IMR-90 (cell line): ENCODE measurements at regions not wholly inside any gene's neighbourhood (a gene's known extent, or its start where the extent isn't known, plus 50 kb on each side); places are given as distances from the start of the nearest gene placed in this dataset.

Source experiments
- ATAC-seq: fragments of 200-7000 bp; cut with Tn5 transposase; 2 replicates; pipeline ENCODE4 v1.9.1; 2020; ENCODE audit warnings: low read depth, mild to moderate bottlenecking, moderate library complexity
- BruUV-seq: library from RNA; stranded (reverse); fragments of 400-500 nt; replicated peaks from 2 replicates; lab custom pipeline; 2021; lab: Mats Ljungman, UMichigan
- CTCF ChIA-PET: fragments of 300-600 bp; formaldehyde crosslinking; extraction: SDS; loops from one replicate; lab custom pipeline; 2021; ENCODE audit warnings: antibody characterized with exemption; lab: Yijun Ruan, JAX
- POLR2A ChIA-PET: fragments of 300-600 bp; sonication (Branson Sonifier 250); formaldehyde crosslinking; loops from one replicate; lab custom pipeline; 2022; ENCODE audit warnings: antibody characterized with exemption; ENCODE audit not compliant: unreplicated experiment; lab: Charles Lee
- DNase-seq: peaks from one replicate; pipeline ENCODE4 v3.0.0; 2013
- H2AFZ ChIP-seq: replicated peaks from 2 replicates; pipeline ENCODE3; 2013; ENCODE audit warnings: low read length, mild to moderate bottlenecking; ENCODE audit not compliant: poor library complexity
- H2AK5ac ChIP-seq: 2 replicates; pipeline ENCODE4 v1.6.1; 2013; ENCODE audit warnings: low read depth, low read length, inconsistent platforms
- H2AK9ac ChIP-seq: replicated peaks from 2 replicates; pipeline ENCODE3; 2013; ENCODE audit warnings: mild to moderate bottlenecking, low read depth, low read length, moderate library complexity; ENCODE audit not compliant: poor library complexity
- H2BK120ac ChIP-seq: 2 replicates; pipeline ENCODE4 v1.6.1; 2013; ENCODE audit warnings: low read depth, low read length, inconsistent platforms
- H2BK15ac ChIP-seq: 3 replicates; pipeline ENCODE4 v1.6.1; 2013; ENCODE audit warnings: low read depth, low read length, inconsistent platforms
- H2BK20ac ChIP-seq: 2 replicates; pipeline ENCODE4 v1.6.1; 2013; ENCODE audit warnings: low read depth, mild to moderate bottlenecking, inconsistent platforms, low read length, moderate library complexity
- H2BK5ac ChIP-seq: 2 replicates; pipeline ENCODE4 v1.6.1; 2013; ENCODE audit warnings: mild to moderate bottlenecking, low read depth, low read length, inconsistent platforms; ENCODE audit not compliant: poor library complexity, severe bottlenecking
- H3K14ac ChIP-seq: replicated peaks from 2 replicates; pipeline ENCODE4 v1.6.1; 2013; ENCODE audit warnings: low read depth, low read length, inconsistent platforms
- H3K18ac ChIP-seq: 2 replicates; pipeline ENCODE4 v1.6.1; 2013; ENCODE audit warnings: low read depth, low read length, control low read depth
- H3K23ac ChIP-seq: 2 replicates; pipeline ENCODE4 v1.6.1; 2013; ENCODE audit warnings: low read depth, low read length, inconsistent platforms
- H3K27ac ChIP-seq: 2 replicates; pipeline ENCODE4 v1.5.1; 2013; ENCODE audit warnings: mild to moderate bottlenecking, control low read depth, low read length; ENCODE audit not compliant: insufficient read depth
- H3K27me3 ChIP-seq: 2 replicates; pipeline ENCODE4 v1.6.1; 2013; ENCODE audit warnings: low read length; ENCODE audit not compliant: control insufficient read depth, insufficient read depth
- H3K36me3 ChIP-seq: 2 replicates; pipeline ENCODE4 v1.6.1; 2013; ENCODE audit warnings: low read length, mixed read lengths; ENCODE audit not compliant: control insufficient read depth, insufficient read depth
- H3K4ac ChIP-seq: 2 replicates; pipeline ENCODE4 v1.6.1; 2013; ENCODE audit warnings: low read depth, low read length, inconsistent platforms
- H3K4me1 ChIP-seq: 2 replicates; pipeline ENCODE4 v1.6.1; 2013; ENCODE audit warnings: low read length, mixed read lengths; ENCODE audit not compliant: control insufficient read depth, insufficient read depth
- H3K4me2 ChIP-seq: 2 replicates; pipeline ENCODE4 v1.6.1; 2013; ENCODE audit warnings: low read depth, mild to moderate bottlenecking, control low read depth, low read length, moderate library complexity
- H3K4me3 ChIP-seq: 2 replicates; pipeline ENCODE4 v1.5.1; 2013; ENCODE audit warnings: low read depth, mild to moderate bottlenecking, control low read depth, low read length, moderate library complexity; ENCODE audit not compliant: insufficient read depth
- H3K56ac ChIP-seq: 2 replicates; pipeline ENCODE4 v1.6.1; 2013; ENCODE audit warnings: low read length, inconsistent platforms; ENCODE audit not compliant: insufficient read depth; ENCODE audit errors: extremely low read depth
- H3K79me1 ChIP-seq, 2 experiments: 2 replicates each; pipeline ENCODE4 v1.6.1; 2013; ENCODE audit warnings: low read length in 2 of 2, inconsistent platforms in 1 of 2, low read depth in 1 of 2
- H3K9ac ChIP-seq: 2 replicates; pipeline ENCODE4 v1.6.1; 2013; ENCODE audit warnings: low read depth, low read length, control low read depth
- H3K9me1 ChIP-seq: 2 replicates; pipeline ENCODE4 v1.6.1; 2013; ENCODE audit warnings: low read length, inconsistent platforms; ENCODE audit not compliant: insufficient read depth
- H3K9me3 ChIP-seq: 2 replicates; pipeline ENCODE4 v1.6.1; 2013; ENCODE audit warnings: low read length; ENCODE audit not compliant: control insufficient read depth, insufficient read depth
- H4K20me1 ChIP-seq: 2 replicates; pipeline ENCODE4 v1.6.1; 2013; ENCODE audit warnings: low read length, inconsistent platforms; ENCODE audit not compliant: insufficient read depth
- H4K5ac ChIP-seq: 2 replicates; pipeline ENCODE4 v1.6.1; 2013; ENCODE audit warnings: mild to moderate bottlenecking, low read depth, low read length, control low read depth
- H4K8ac ChIP-seq, 2 experiments: 2 replicates each; pipeline ENCODE4 v1.6.1; 2013; ENCODE audit warnings: low read depth in 2 of 2, low read length in 2 of 2, control low read depth in 1 of 2, inconsistent platforms in 1 of 2
- H4K91ac ChIP-seq: 2 replicates; pipeline ENCODE4 v1.6.1; 2013; ENCODE audit warnings: low read depth, low read length, inconsistent platforms; ENCODE audit not compliant: insufficient read depth
- BHLHE40 ChIP-seq: fragments of 150-350 bp; IDR thresholded peaks from 2 replicates; pipeline ENCODE4 v1.6.1; 2016; ENCODE audit warnings: mild to moderate bottlenecking, low read depth, low read length
- CHD1 ChIP-seq: IDR thresholded peaks from 2 replicates; pipeline ENCODE4 v1.6.1; 2012; ENCODE audit warnings: low read depth, low read length, improper control_type of control experiment
- CTCF ChIP-seq: conservative IDR thresholded peaks from 2 replicates; pipeline ENCODE4 v1.5.1; 2012; ENCODE audit warnings: mild to moderate bottlenecking, low read depth, low read length, improper control_type of control experiment
- FOS ChIP-seq: fragments of 150-350 bp; IDR thresholded peaks from 2 replicates; pipeline ENCODE4 v1.6.1; 2016; ENCODE audit warnings: low read depth, low read length
- MAFK ChIP-seq: IDR thresholded peaks from 2 replicates; pipeline ENCODE4 v1.6.1; 2012; ENCODE audit warnings: low read depth, low read length, improper control_type of control experiment
- WGBS, 2 experiments: methylation state at CpG; one replicate each; pipeline versions ENCODE4 v1.1.5 to v1.1.7; 2013; ENCODE audit warnings: missing lambda C conversion rate in 2 of 2; ENCODE audit not compliant: insufficient read length in 1 of 2; ENCODE audit errors: extremely low coverage in 2 of 2; 5-methylcytosine and 5-hydroxymethylcytosine counted together
- dilution Hi-C: fragments of 300-500 bp; cut with HindIII; formaldehyde crosslinking; loops from one replicate; pipeline ENCODE4 v1.14.3; 2018; ENCODE audit warnings: low sequenced_read_pairs; ENCODE audit not compliant: unreplicated experiment
- in situ Hi-C: fragments of 300-500 bp; cut with MboI; formaldehyde crosslinking; loops from 3 replicates; pipeline ENCODE4 v1.14.3; 2019; ENCODE audit warnings: low sequenced_read_pairs, inconsistent platforms, mixed read lengths
- intact Hi-C: fragments of 100-400 bp; cut with micrococcal nuclease; formaldehyde crosslinking; loops from 2 replicates; pipeline ENCODE4 v1.10.0; 2022

- Histone ChIP-seq H3K36me3 (no peaks in the 10 kb centered on the region), H2BK5ac (no peak overlapping the region), H3K23ac (no peak overlapping the region), H3K4me2 (no peak overlapping the region), H2BK20ac (no peak overlapping the region), H4K20me1 (no peaks in the 10 kb centered on the region), H4K8ac (no peak overlapping the region), H2AK5ac (no peak overlapping the region), H3K9ac (no peak overlapping the region), H3K9me1 (no peaks in the 10 kb centered on the region), H3K14ac (no peak overlapping the region), H3K27ac (no peak overlapping the region), H2BK120ac (no peak overlapping the region), H3K56ac (no peak overlapping the region), H4K91ac (no peak overlapping the region), H3K4me1 (no peaks in the 10 kb centered on the region), H2AFZ (no peak overlapping the region), H2BK15ac (no peak overlapping the region), H4K5ac (no peak overlapping the region), H3K4me3 (no peak overlapping the region), H3K27me3 (peaks cover 59% of the 10 kb centered on the region), H2AK9ac (no peak overlapping the region), H3K79me1 (no peaks in the 10 kb centered on the region), H3K4ac (no peak overlapping the region), H3K18ac (no peak overlapping the region), H3K9me3 (peaks cover 5% of the 10 kb centered on the region; the same call in 1 of the 2 replicates)
- CTCF ChIA-PET, result no interaction called here
- no TSS peak for BruUV-seq
- ATAC-seq (no peak), DNase-seq (no peak)
- TF ChIP-seq MAFK (no peak), CTCF (no peak), FOS (no peak), CHD1 (no peak), BHLHE40 (no peak)
- POLR2A ChIA-PET, result no interaction called here
- 94% methylated on average over 2 of the region's 14 CpGs; no CpG with 5 or more reads in 1 of the 2 experiments for WGBS, 2 experiments
- intact Hi-C loops, result no loop called here
- in situ Hi-C loops, result no loop called here
- dilution Hi-C loops, result no loop called here
Measured at GRCh38 chr16:87246269-87247065, 70.7 kb downstream of the C16orf95 start.
